Sigmoid colon (tissue), 4 donors: ENCODE measurements at regions not wholly inside any gene's neighbourhood (a gene's known extent, or its start where the extent isn't known, plus 50 kb on each side); places are given as distances from the start of the nearest gene placed in this dataset.

ENCODE experiments used
- EP300 ChIP-seq, 4 donors: sonication (generic); formaldehyde crosslinking; IDR thresholded peaks; one replicate each; pipeline ENCODE4 v1.6.1; 2017; ENCODE audit warnings: antibody characterized with exemption in 4 of 4
- TF ChIP-seq, protein P1 (sequence below), 4 experiments: fragments of 450-650 bp in 3 of 4; fragments of 200-600 bp in 1 of 4; IDR thresholded peaks; one replicate each; pipeline ENCODE4 v1.5.1; 2016 to 2019; ENCODE audit warnings: antibody characterized with exemption in 4 of 4, mild to moderate bottlenecking in 3 of 4, moderate library complexity in 2 of 4

DNA sequence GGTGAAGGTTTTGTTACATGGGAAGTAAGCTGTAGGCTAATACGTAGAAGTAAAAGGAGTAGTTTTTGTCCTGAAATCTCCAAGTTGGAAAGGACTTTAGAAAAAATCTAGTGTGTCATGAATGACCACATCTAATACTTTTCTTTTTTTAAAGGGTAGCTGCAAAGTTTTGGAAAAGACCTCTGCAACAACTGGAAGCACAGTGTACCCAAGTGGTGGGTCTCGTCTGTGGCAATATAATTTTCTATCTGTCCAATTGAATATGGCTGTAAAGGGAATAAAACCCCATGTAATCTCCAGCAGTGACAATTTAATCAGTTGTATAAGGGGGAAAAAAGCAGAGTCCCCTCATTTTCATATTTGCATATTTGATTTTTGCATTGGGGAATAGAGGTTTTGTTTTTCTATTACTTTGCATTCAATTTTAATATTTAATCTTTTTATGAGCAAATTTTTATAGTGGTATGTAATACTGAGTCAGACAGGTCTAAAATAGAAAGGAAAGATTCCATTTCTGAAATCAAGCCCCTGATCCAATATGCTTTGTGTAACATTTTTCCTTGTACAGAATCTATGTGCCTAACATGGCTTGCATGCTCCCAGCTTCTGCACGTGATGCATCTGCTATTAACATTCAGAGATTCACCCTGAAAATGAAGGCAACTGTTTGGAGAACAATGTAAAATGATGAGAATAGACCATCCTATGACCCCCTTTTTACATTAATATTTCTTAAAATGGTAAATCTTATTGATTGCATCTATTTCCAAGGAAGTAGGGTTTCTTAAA lies 531.4 kb downstream of the ZIC1 start:
- TF ChIP-seq, protein P1, sequence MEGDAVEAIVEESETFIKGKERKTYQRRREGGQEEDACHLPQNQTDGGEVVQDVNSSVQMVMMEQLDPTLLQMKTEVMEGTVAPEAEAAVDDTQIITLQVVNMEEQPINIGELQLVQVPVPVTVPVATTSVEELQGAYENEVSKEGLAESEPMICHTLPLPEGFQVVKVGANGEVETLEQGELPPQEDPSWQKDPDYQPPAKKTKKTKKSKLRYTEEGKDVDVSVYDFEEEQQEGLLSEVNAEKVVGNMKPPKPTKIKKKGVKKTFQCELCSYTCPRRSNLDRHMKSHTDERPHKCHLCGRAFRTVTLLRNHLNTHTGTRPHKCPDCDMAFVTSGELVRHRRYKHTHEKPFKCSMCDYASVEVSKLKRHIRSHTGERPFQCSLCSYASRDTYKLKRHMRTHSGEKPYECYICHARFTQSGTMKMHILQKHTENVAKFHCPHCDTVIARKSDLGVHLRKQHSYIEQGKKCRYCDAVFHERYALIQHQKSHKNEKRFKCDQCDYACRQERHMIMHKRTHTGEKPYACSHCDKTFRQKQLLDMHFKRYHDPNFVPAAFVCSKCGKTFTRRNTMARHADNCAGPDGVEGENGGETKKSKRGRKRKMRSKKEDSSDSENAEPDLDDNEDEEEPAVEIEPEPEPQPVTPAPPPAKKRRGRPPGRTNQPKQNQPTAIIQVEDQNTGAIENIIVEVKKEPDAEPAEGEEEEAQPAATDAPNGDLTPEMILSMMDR (IDR thresholded peaks at IDR 0.05) = no peak
- TF ChIP-seq EP300 (IDR thresholded peaks at IDR 0.05) = no peak
